Right lobe of liver (tissue), 4 donors: ENCODE measurements at regions not wholly inside any gene's neighbourhood (a gene's known extent, or its start where the extent isn't known, plus 50 kb on each side); places are given as distances from the start of the nearest gene placed in this dataset.

Source experiments
- CTCF ChIP-seq, 4 donors: fragments of 200-600 bp in 3 of 4; fragments of 450-650 bp in 1 of 4; IDR thresholded peaks; one replicate each; pipeline versions ENCODE4 v1.5.1 to v1.8.0; 2016 to 2022; ENCODE audit warnings: antibody characterized with exemption in 4 of 4, mild to moderate bottlenecking in 2 of 4
- POLR2A ChIP-seq: fragments of 450-650 bp; IDR thresholded peaks from one replicate; pipeline ENCODE4 v1.6.1; 2017; ENCODE audit warnings: antibody characterized with exemption, mild to moderate bottlenecking
- donor health status: DM: no; HTN: no; CAD: no.
- donor health status: DM: no; HTN: no; CAD: no.
- donor health status: DM: no; HTN: yes; CAD: no.

- TF ChIP-seq CTCF (IDR thresholded peaks at IDR 0.05) (no peak), POLR2A (no peak)
Measured at GRCh38 chr4:106530821-106531220, 162.2 kb upstream of the GIMD1 start.
